ENCODE measurements at regions not wholly inside any gene's neighbourhood (a gene's known extent, or its start where the extent isn't known, plus 50 kb on each side); places are given as distances from the start of the nearest gene placed in this dataset.
"Not testable (repeated sequence)": the region's sequence is repeated elsewhere in the genome, so short reads cannot be mapped to it uniquely, and the experiment has no call there.

DNA sequence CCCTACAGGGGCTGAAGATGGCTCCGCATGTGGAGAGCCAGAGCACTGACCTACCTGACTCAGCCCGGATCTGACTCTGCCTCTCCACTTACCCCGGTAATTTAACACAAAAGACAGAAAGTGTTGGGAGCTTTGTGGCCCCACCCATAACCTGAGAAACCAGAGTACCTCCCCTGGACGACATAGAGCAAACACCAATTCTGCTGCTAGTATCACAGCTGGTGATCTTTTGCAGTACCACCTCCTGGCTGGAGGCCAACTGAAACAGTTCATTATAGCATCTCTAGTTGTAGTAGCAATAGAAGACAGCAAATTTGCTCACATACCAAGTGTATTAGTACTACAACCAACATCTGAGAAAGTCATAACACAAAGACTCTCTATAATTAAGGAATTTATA is 443.9 kb downstream of the KLHL4 start:
- DNase-seq = no peak

DNA sequence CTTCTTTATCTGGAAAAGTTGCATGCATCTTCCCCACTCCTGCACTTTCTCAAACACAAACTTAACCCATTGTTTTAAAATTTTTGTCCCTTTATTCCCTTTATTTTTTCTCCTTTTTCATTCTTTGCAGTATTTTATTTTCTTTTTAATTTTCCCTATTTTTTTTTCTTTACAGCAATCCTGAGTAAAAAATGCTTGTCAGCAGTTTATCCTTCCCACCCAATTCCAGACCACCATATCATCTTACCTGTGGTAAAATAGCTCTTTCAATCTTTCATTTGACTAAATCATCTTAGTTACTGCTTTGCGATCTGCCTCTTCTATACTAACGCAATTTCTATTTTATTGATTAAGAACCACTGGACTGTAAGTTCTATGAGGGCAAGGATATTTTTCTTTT is 450.5 kb downstream of the KLHL4 start:
- no peak for DNase-seq

DNA sequence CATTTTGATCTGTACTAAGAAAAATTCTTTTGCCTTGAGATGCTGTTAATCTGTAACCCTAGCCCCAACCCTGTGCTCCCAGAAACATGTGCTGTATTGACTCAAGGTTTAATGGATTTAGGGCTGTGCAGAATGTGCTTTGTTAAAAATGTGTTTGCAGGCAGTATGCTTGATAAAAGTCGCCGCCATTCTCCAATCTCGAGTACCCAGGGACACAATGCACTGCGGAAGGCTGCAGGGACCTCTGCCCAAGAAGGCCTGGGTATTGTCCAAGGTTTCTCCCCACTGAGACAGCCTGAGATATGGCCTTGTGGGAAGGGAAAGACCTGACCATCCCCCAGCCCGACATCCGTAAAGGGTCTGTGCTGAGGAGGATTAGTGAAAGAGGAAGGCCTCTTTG is 454.5 kb downstream of the KLHL4 start:
- not testable (repeated sequence) for DNase-seq

- DNase-seq = no peak
These were observed 457.8 kb downstream of the KLHL4 start for GRCh38 chrX:87975365-87975764.

DNA sequence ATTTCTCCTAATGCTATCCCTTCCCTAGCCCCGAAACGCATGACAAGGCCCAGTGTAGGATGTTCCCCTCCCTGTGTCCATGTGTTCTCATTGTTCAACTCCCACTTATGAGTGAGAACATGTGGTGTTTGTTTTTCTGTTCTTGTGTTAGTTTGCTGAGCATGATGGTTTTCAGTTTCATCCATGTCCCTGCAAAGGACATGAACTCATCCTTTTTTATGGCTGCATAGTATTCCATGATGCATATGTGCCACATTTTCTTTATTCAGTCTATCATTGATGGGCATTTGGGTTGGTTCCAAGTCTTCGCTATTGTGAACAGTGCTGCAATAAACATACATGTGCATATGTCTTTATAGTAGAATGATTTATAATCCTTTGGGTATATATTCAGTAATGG is 490.3 kb downstream of the KLHL4 start:
- DNase-seq = not testable (repeated sequence)

- no peak for DNase-seq
These were observed 506.4 kb downstream of the KLHL4 start for GRCh38 chrX:88024022-88024421.

GRCh38 chrX:88072339-88073030 is 554.9 kb downstream of the KLHL4 start:
- no peak for DNase-seq

- no peak for DNase-seq
These were observed 584.4 kb downstream of the KLHL4 start for GRCh38 chrX:88101968-88102367.

DNA sequence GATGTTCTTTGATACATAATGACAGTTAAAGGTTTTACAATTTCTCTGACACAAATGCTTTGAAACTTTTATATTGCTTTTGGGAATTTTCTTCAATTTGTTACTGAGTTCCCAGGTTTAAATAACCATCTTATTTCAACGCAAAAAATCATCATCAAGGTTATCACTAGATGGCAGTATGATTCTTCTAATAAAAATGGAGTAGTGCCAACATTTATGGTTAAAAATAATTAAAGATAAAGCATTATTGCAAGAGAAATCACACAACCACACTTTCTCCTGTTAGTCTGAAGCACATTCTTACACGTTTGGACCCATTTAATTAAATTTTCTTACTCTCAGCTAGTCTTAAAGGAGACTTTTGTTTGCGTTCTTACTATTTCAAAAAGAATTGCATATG is 611.3 kb upstream of the CPXCR1 start:
- DNase-seq = no peak

DNA sequence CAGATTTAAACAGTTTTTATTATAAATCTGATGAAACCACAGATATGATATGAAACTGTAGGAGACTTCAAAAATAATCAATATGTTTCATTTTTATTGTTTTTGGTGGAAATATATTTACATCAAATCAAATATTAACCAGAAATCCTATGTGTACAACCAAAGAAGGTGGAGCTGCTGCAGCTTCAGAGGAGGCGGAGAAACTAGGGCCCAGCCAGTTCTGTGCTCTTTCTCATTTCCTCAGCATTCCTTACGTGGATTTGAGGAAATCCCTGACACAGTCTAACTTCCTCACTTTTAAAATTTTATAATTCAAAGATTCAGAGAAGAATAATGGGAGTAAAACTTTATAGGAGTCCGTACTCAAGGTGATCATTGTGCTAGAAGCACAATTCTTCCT is 610.7 kb upstream of the CPXCR1 start:
- DNase-seq = no peak

DNA sequence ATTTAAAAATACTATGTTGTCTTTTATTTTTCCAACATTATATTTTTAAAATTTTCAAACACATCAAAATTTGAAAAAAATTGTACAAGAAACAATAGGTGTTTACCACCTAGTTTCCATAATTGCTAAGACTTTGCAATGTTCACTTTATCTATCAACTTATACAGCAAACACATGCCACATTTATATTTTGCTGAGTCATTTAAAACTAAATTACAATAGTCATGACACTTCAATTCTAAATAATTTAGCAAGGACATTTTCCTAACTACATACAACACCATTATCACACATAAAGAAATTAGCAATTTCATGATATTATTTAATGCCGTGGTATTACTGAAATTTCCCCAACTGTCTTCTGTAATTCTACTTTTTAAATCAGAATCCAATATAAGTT is 600.4 kb upstream of the CPXCR1 start:
- DNase-seq = no peak

DNA sequence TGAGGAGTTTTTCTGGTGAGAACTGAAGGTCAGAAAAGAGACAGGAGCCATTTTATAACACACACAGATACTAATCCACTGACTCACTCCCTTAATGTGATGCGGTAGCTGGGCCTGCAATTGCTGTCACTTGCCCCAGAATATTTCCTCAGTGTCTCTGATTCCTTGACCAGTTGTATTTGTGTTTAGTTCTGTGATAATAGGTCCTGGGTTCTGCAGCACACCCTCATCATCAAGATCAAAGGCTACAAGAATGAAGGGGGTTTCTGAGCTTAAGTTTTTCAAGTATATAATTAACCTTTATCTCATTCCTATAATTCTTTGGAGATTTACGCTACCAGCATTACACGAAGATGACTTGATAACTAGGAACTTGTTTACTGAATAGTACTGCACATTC is 576.5 kb upstream of the CPXCR1 start:
- no peak for DNase-seq

DNA sequence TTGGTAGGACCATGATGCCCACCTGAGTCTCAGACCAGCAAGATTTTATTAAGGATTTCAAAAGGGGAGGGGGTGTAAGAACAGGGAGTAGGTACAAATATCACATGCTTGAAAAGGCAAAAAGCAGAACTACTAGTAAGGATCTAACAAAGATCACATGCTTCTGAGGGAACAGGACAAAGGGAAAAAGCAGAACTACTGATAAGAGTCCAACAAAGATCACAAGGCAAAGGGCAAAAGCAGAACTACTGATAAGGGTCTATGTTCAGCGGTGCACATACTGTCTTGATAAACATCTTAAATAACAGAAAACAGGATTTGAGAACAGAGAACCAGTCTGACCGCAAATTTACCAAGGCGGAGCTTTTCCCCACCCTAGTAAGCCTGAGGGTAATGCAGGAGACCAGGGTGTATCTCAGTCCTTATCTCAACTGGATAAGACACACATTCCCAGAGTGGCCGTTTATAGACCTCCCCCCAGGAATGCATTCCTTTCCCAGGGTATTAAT is 573.0 kb upstream of the CPXCR1 start:
- not testable (repeated sequence) for DNase-seq

GRCh38 chrX:88202149-88202548 is 544.9 kb upstream of the CPXCR1 start:
- no peak for DNase-seq

GRCh38 chrX:88244066-88244465 is 503.0 kb upstream of the CPXCR1 start:
- DNase-seq = no peak

DNA sequence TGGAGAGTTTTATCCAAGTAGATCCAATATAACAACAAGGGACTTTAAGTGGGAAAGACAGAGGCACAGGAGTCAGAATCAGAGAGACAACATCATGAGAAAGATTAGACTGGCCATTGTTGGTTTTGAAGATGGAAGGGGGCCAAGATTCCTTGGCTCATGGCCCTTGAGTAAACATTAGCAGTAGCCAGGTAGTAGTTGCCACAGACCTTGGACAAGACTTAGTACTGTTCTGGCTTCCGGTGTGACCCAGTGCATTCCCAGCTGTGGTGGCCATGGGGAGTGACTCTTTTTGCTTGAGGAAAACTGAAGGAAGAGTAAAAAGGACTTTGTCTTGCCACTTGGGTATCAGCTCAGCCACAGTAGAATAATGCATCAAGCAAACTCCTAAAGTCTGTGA is 462.2 kb upstream of the CPXCR1 start:
- no peak for DNase-seq

GRCh38 chrX:88313972-88314371 is 433.1 kb upstream of the CPXCR1 start:
- DNase-seq = not testable (repeated sequence)

- no peak for DNase-seq
These were observed 421.4 kb upstream of the CPXCR1 start for GRCh38 chrX:88325634-88326033.

DNA sequence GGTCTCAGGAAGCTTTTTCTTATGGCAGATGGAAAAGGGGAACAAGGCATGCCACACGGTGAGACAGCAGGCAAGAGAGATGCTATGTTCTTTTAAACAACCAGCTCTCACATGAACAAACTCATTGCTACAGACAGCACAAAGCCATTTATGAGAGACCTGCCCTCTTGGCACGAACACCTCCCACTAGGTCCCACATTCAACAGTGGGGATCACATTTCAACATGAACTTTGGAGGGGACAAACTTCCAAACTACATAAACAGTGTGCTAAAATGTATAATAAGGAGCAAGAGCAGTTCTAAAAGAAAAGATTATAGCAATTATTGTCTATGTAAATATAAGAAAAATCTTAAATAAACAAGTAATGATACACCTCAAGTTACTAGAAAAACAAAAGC is 391.8 kb upstream of the CPXCR1 start:
- no peak for DNase-seq

DNA sequence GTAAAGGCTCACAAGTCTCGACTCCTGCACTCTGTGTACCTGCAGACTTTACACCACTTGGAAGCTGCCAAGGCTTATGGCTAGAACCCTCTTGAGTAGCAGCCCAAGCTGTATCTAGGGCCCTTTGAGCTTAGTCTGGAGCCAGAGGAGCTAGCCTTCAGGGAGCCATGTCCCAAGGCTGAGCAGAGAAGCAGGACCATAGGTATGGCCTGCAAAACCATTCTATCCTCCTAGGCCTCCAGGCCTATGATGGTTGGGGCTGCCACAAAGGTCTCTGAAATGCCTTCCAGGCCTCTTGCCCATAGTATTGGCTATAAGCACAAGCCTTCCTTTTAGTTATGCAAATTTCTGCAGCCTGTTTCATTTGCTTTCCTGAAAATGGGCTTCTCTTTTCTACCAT is 380.7 kb upstream of the CPXCR1 start:
- no peak for DNase-seq

GRCh38 chrX:88378406-88378805 is 368.6 kb upstream of the CPXCR1 start:
- no peak for DNase-seq

GRCh38 chrX:88397551-88397950 is 349.5 kb upstream of the CPXCR1 start:
- no peak for DNase-seq

DNA sequence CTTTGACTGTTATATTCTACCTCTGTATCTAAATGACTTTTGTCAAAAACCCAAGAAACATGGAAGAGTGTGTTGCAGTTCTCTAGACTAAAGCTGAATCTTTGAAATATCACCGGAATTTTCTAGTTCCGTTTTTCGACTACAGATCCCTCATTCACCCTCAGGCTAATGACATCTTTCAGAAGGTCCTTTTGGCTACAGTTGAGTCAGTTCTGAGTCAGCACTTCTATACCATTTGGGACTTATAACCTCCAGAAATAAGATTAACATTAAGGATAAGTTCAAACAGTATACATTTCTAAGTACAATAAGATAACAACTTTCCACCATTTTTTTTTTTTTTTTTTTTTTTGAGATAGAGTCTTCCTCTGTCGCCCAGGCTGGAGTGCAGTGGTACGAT is 331.0 kb upstream of the CPXCR1 start:
- no peak for DNase-seq

- no peak for DNase-seq
These were observed 330.1 kb upstream of the CPXCR1 start for GRCh38 chrX:88416965-88417364.

GRCh38 chrX:88424071-88424470 is 323.0 kb upstream of the CPXCR1 start:
- DNase-seq = no peak

All from stimulated activated CD4-positive, alpha-beta T cell treated with anti-CD3 and anti-CD28 coated beads, Interleukin-2, amount 100 ng/mL, for 24 hours (primary cell).